DND-41 (cell line): ENCODE measurements at regions not wholly inside any gene's neighbourhood (a gene's known extent, or its start where the extent isn't known, plus 50 kb on each side); places are given as distances from the start of the nearest gene placed in this dataset.

Source experiments
- ATAC-seq: fragments of 200-7000 bp; cut with Tn5 transposase; 3 replicates; pipeline ENCODE4 v1.9.1; 2021; ENCODE audit warnings: low read depth; ENCODE audit not compliant: insufficient read depth
- DNase-seq: peaks from one replicate; pipeline ENCODE4 v3.0.0-alpha.2; 2020
- H2AFZ ChIP-seq: 2 replicates; pipeline ENCODE4 v1.6.0; 2012; ENCODE audit warnings: low read depth, low read length
- H3K27ac ChIP-seq: 2 replicates; pipeline ENCODE4 v1.5.1; 2012; ENCODE audit warnings: low read length, inconsistent platforms
- H3K27me3 ChIP-seq: fragments of 200-600 bp; sonication (generic); 2 replicates; pipeline ENCODE4 v1.6.0; 2012; ENCODE audit warnings: low read length, mild to moderate bottlenecking, inconsistent platforms; ENCODE audit not compliant: insufficient read depth, poor library complexity
- H3K36me3 ChIP-seq: 2 replicates; pipeline ENCODE4 v1.5.1; 2012; ENCODE audit warnings: low read length, inconsistent platforms; ENCODE audit not compliant: insufficient read depth
- H3K4me1 ChIP-seq: 2 replicates; pipeline ENCODE4 v1.5.1; 2012; ENCODE audit warnings: mild to moderate bottlenecking, low read length; ENCODE audit not compliant: insufficient read depth
- H3K4me2 ChIP-seq: 2 replicates; pipeline ENCODE4 v1.6.0; 2012; ENCODE audit warnings: mild to moderate bottlenecking, moderate library complexity, low read length, inconsistent platforms; ENCODE audit not compliant: insufficient read depth
- H3K4me3 ChIP-seq, 2 experiments: fragments of 200-600 bp in 1 of 2; shearing (Covaris generic) in 1 of 2; 2 replicates each; pipeline ENCODE4 v1.5.1; 2012 to 2016; ENCODE audit warnings: inconsistent platforms in 2 of 2, low read length in 2 of 2, mild to moderate bottlenecking in 2 of 2, low read depth in 1 of 2, moderate library complexity in 1 of 2
- H3K79me2 ChIP-seq: 2 replicates; pipeline ENCODE4 v1.6.0; 2012; ENCODE audit warnings: low read length, inconsistent platforms; ENCODE audit not compliant: insufficient read depth
- H3K9ac ChIP-seq: 2 replicates; pipeline ENCODE4 v1.6.0; 2012; ENCODE audit warnings: low read depth, mild to moderate bottlenecking, inconsistent platforms, low read length, moderate library complexity
- H3K9me3 ChIP-seq: 2 replicates; pipeline ENCODE4 v1.5.1; 2012; ENCODE audit warnings: low read length, moderate library complexity, mild to moderate bottlenecking, inconsistent platforms; ENCODE audit not compliant: insufficient read depth, severe bottlenecking
- H4K20me1 ChIP-seq: 2 replicates; pipeline ENCODE4 v1.6.0; 2012; ENCODE audit warnings: low read length; ENCODE audit not compliant: insufficient read depth
- EZH2 ChIP-seq: IDR thresholded peaks from 3 replicates; pipeline ENCODE4 v1.6.1; 2012; ENCODE audit warnings: borderline replicate concordance, low read depth, mild to moderate bottlenecking, moderate library complexity, low read length, inconsistent platforms; ENCODE audit not compliant: severe bottlenecking
- TF ChIP-seq, protein P1 (sequence below): IDR thresholded peaks from 2 replicates; pipeline ENCODE4 v1.5.1; 2012; ENCODE audit warnings: borderline replicate concordance, low read length, moderate library complexity, mild to moderate bottlenecking; ENCODE audit not compliant: poor library complexity, severe bottlenecking; ENCODE audit errors: extremely low read depth

DNA sequence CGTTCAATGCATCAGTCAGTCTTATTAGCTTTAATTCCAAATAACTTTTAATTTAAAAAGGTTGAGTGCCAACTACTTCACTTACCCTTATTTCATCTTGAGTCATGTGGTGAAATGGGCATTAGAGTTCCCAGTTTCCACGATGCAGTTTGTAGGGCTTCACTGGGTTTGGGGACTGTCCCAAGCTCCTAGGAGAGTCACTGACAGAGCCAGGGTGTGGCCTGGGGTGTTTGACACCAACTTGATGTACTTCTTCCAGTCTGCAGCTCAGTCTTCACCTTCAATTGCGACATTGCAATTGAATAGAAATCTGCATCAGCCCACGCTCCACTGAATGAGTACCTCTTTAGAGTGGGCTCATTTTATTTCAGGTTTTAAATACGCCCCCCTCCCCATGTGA lies 165.3 kb downstream of the ARL4C start:
- Histone ChIP-seq H3K4me2 (no peak overlapping the region), H3K9me3 (no peaks in the 10 kb centered on the region), H3K9ac (no peak overlapping the region), H4K20me1 (no peaks in the 10 kb centered on the region), H3K27ac (no peak overlapping the region), H3K4me1 (peaks cover 25% of the 10 kb centered on the region), H3K36me3 (no peaks in the 10 kb centered on the region), H2AFZ (no peak overlapping the region), H3K4me3 (no peak overlapping the region), H3K27me3 (no peaks in the 10 kb centered on the region), H3K79me2 (no peaks in the 10 kb centered on the region)
- no peak for DNase-seq
- ATAC-seq, result no peak
- TF ChIP-seq, protein P1, sequence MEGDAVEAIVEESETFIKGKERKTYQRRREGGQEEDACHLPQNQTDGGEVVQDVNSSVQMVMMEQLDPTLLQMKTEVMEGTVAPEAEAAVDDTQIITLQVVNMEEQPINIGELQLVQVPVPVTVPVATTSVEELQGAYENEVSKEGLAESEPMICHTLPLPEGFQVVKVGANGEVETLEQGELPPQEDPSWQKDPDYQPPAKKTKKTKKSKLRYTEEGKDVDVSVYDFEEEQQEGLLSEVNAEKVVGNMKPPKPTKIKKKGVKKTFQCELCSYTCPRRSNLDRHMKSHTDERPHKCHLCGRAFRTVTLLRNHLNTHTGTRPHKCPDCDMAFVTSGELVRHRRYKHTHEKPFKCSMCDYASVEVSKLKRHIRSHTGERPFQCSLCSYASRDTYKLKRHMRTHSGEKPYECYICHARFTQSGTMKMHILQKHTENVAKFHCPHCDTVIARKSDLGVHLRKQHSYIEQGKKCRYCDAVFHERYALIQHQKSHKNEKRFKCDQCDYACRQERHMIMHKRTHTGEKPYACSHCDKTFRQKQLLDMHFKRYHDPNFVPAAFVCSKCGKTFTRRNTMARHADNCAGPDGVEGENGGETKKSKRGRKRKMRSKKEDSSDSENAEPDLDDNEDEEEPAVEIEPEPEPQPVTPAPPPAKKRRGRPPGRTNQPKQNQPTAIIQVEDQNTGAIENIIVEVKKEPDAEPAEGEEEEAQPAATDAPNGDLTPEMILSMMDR, result no peak
- no peak for TF ChIP-seq EZH2

DNA sequence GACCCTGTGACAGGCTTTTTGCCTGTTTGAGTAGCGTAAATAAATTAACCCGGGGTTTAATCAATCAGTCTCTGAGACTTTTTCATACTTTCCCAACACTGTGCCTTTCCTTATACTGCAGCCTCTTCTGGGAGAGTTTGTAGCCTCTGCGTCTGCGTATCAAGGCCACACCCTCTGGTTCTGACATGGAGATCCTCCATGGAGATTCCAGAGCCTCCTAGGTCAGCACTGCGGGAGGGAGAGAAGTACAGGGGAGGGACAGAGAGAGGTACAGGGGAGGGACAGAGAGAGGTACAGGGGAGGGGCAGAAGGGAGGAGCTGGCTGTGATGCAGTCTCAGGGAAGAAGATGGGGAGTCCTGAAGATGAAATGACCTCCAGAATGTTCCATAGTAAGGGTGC lies 166.0 kb downstream of the ARL4C start:
- Histone ChIP-seq H3K4me2 (no peak overlapping the region), H3K4me3 (no peak overlapping the region), H2AFZ (no peak overlapping the region), H3K9ac (no peak overlapping the region), H3K9me3 (no peaks in the 10 kb centered on the region), H3K27me3 (no peaks in the 10 kb centered on the region), H4K20me1 (no peaks in the 10 kb centered on the region), H3K36me3 (no peaks in the 10 kb centered on the region), H3K4me1 (peaks cover 21% of the 10 kb centered on the region), H3K79me2 (no peaks in the 10 kb centered on the region), H3K27ac (no peak overlapping the region)
- no peak for ATAC-seq
- no peak for DNase-seq
- TF ChIP-seq EZH2, result no peak
- TF ChIP-seq, protein P1, result no peak

DNA sequence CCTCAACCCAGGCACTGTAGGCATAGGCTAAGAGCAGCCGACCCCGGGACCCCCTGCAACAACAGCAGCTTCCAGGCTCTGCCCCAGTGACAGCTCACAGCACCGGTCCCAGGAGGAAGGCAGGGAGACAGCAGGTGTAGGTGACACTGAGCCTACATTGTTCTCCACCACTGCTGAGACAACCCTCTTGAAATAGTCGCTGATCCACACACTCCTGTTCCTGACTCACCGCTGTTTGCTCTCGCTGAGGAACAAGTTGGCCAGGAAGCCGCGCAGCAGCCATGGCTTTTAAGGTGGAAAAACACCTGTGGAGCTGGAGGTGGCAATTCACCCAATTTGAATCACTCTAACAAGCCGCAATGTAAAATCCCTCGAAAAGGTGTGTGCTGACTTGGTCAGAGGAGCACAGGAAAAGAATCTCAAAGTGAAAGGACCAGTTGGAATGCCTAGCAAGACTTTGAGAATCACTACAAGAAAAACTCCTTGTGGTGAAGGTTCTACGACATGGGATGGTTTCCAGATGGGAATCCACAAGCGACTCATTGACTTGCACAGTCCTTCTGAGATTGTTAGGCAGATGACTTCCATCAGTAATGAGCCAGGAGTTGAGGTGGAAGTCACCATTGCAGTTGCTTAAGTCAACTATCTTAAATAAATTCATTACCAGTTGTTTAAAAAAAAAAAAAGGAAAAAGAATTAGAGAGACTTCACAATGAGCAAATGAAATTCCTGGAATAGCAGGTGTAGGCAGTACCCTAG lies 167.5 kb downstream of the ARL4C start:
- Histone ChIP-seq H3K79me2 (no peaks in the 10 kb centered on the region), H3K36me3 (no peaks in the 10 kb centered on the region), H4K20me1 (no peaks in the 10 kb centered on the region), H3K9me3 (no peaks in the 10 kb centered on the region), H3K4me1 (peaks cover 13% of the 10 kb centered on the region), H3K4me2 (no peak overlapping the region), H3K4me3 (no peak overlapping the region), H3K27me3 (no peaks in the 10 kb centered on the region), H3K9ac (no peak overlapping the region), H2AFZ (no peak overlapping the region), H3K27ac (no peak overlapping the region)
- DNase-seq, result no peak
- no peak for ATAC-seq
- TF ChIP-seq, protein P1, result no peak
- no peak for TF ChIP-seq EZH2
